ENCODE measurements at regions not wholly inside any gene's neighbourhood (a gene's known extent, or its start where the extent isn't known, plus 50 kb on each side); places are given as distances from the start of the nearest gene placed in this dataset.

- TF ChIP-seq CTCF (IDR thresholded peaks at IDR 0.05) = no peak
- no peak for TF ChIP-seq POLR2A (IDR thresholded peaks at IDR 0.05)
- no peak for TF ChIP-seq POLR2AphosphoS5 (IDR thresholded peaks at IDR 0.05)
Observed at GRCh38 chr2:12863937-12864336, 147.2 kb downstream of the TRIB2 start.
